Activated T-helper 1 cell treated with anti-CD3 and anti-CD28 coated beads, Interleukin-2, amount 50 U/mL, for 16 hours (primary cell): ENCODE measurements at regions not wholly inside any gene's neighbourhood (a gene's known extent, or its start where the extent isn't known, plus 50 kb on each side); places are given as distances from the start of the nearest gene placed in this dataset.
"Not testable (repeated sequence)": the region's sequence is repeated elsewhere in the genome, so short reads cannot be mapped to it uniquely, and the experiment has no call there.

Source experiments
- DNase-seq, 2 donors: peaks; one replicate each; pipeline ENCODE4 v3.0.0-alpha.2; 2020; ENCODE audit warnings: low read depth in 1 of 2, low spot score in 1 of 2

GRCh38 chr9:28443461-28443860, 870.2 kb upstream of the C9orf72 start:
- DNase-seq = no peak

- no peak for DNase-seq
Observed at GRCh38 chr9:28444637-28445036, 871.4 kb upstream of the C9orf72 start.

- DNase-seq = no peak
Observed at GRCh38 chr9:28445211-28445610, 871.9 kb upstream of the C9orf72 start.

GRCh38 chr9:28453918-28454317, 880.6 kb upstream of the C9orf72 start:
- DNase-seq = no peak

GRCh38 chr9:28456861-28457260, 883.6 kb upstream of the C9orf72 start:
- DNase-seq = no peak

GRCh38 chr9:28464481-28465216, 891.4 kb upstream of the C9orf72 start:
- no peak for DNase-seq

GRCh38 chr9:28471261-28471660, 898.0 kb upstream of the C9orf72 start:
- no peak for DNase-seq

GRCh38 chr9:28487561-28487960, 914.3 kb upstream of the C9orf72 start:
- DNase-seq = no peak

GRCh38 chr9:28491121-28491520, 917.8 kb upstream of the C9orf72 start:
- DNase-seq = no peak

GRCh38 chr9:28498168-28498567, 924.9 kb upstream of the C9orf72 start:
- DNase-seq = not testable (repeated sequence)

GRCh38 chr9:28502189-28502588, 928.9 kb upstream of the C9orf72 start:
- DNase-seq = no peak

- no peak for DNase-seq
Observed at GRCh38 chr9:28502741-28503140, 929.5 kb upstream of the C9orf72 start.

- DNase-seq = no peak
Observed at GRCh38 chr9:28503573-28503972, 930.3 kb upstream of the C9orf72 start.

- DNase-seq = no peak
Observed at GRCh38 chr9:28518439-28518838, 945.2 kb upstream of the C9orf72 start.

- not testable (repeated sequence) for DNase-seq
Observed at GRCh38 chr9:28524309-28524708, 951.0 kb upstream of the C9orf72 start.

GRCh38 chr9:28528049-28528448, 954.8 kb upstream of the C9orf72 start:
- DNase-seq = no peak

- no peak for DNase-seq
Observed at GRCh38 chr9:28538132-28538531, 964.9 kb upstream of the C9orf72 start.

- DNase-seq = no peak
Observed at GRCh38 chr9:28539434-28540070, 966.3 kb upstream of the C9orf72 start.

- DNase-seq = no peak
Observed at GRCh38 chr9:28542928-28543327, 969.6 kb upstream of the C9orf72 start.

- no peak for DNase-seq
Observed at GRCh38 chr9:28547527-28547926, 974.2 kb upstream of the C9orf72 start.

GRCh38 chr9:28563291-28563934, 990.1 kb upstream of the C9orf72 start:
- no peak for DNase-seq

- no peak for DNase-seq
Observed at GRCh38 chr9:28583832-28584231, 1010.6 kb upstream of the C9orf72 start.
